Heart left ventricle (tissue), 13 donors: ENCODE measurements at regions not wholly inside any gene's neighbourhood (a gene's known extent, or its start where the extent isn't known, plus 50 kb on each side); places are given as distances from the start of the nearest gene placed in this dataset.

ENCODE experiments used
- CTCF ChIP-seq, 12 donors: fragments of 200-600 bp; sonication (generic) in 4 of 12; IDR thresholded peaks; one replicate each; pipeline versions ENCODE4 v1.5.0 to v1.8.0; 2018 to 2022; ENCODE audit warnings: antibody characterized with exemption in 12 of 12, mild to moderate bottlenecking in 5 of 12
- POLR2A ChIP-seq, 2 donors: fragments of 450-650 bp; IDR thresholded peaks; one replicate each; pipeline ENCODE4 v1.6.1; 2017; ENCODE audit warnings: antibody characterized with exemption in 2 of 2, mild to moderate bottlenecking in 2 of 2, moderate library complexity in 2 of 2
- donor health status: ischemic (EF 13 %, LVEDD 7.1; RV severe dilation, severe dysfunction).
- donor health status: DM: no; HTN: yes; CAD: no.
- donor health status: DM: no; HTN: no; CAD: no.
- donor health status: ischemic (EF 25% LVEDD 6.9; RV normal size, moderate dysfunction).
- donor health status: ischemic (EF 25% LVEDD 5.7; RV mildly dilated, moderate dysfunction).
- donor health status: ischemic (EF 35%, LVEDD 5.7; RV mildly dilated, moderate dysfunction).
- donor health status: nonischemic (EF 11% LVEDD 7.7; RV severe dilation, severe dysfunction).
- donor health status: DM: yes; HTN: yes; CAD: no.
- donor health status: PGD.
- donor health status: ischemic (EF 29% LVEDD 5.4; RV normal size, mild dysfunction).
- donor health status: nonischemic (EF 23%, LVEDD 6.1; RV moderate dilation, normal function).

GRCh38 chr1:17999884-18000283 lies 107.7 kb upstream of the IGSF21 start:
- TF ChIP-seq POLR2A (IDR thresholded peaks at IDR 0.05) = no peak
- TF ChIP-seq CTCF (IDR thresholded peaks at IDR 0.05) = no peak
